ENCODE measurements at regions not wholly inside any gene's neighbourhood (a gene's known extent, or its start where the extent isn't known, plus 50 kb on each side); places are given as distances from the start of the nearest gene placed in this dataset.
A peak's percentile ranks its signal among the peaks of the same experiment; 100 is the strongest.

GRCh38 chrX:66328950-66329596 lies 165.0 kb downstream of the HEPH start:
- H3K27ac ChIP-seq = no peak overlapping the region
- 44% methylated on average over 2 of the region's 25 CpGs; no CpG with 5 or more reads in 9 of the 10 experiments for WGBS, 10 experiments
- no peak overlapping the region for H3K4me3 ChIP-seq
- no peaks in the 10 kb centered on the region for H3K4me1 ChIP-seq (replicated peaks in 1 of 2)
- in situ Hi-C loops (cut with MboI; ENCODE audit: low pct_unique_long_range_greater_than_20kb in 2 of 9, low sequenced_read_pairs in 9 of 9, unreplicated experiment in 9 of 9) = no loop called here
- no peak for ATAC-seq (replicated peaks in 6 of 8)

GRCh38 chrX:66360894-66361293 lies 196.8 kb downstream of the HEPH start:
- H3K27ac ChIP-seq = no peak overlapping the region
- ATAC-seq (replicated peaks in 6 of 8) = no peak
- no peak overlapping the region for H3K4me3 ChIP-seq
- WGBS, 10 experiments = 0 to 46% (median 39%) methylated on average over 2 to 3 of the region's 3 CpGs; no CpG with 5 or more reads in 7 of the 10 experiments
- in situ Hi-C loops (cut with MboI; ENCODE audit: low pct_unique_long_range_greater_than_20kb in 2 of 9, low sequenced_read_pairs in 9 of 9, unreplicated experiment in 9 of 9) = loop anchor here in 1 of 9 experiments (25.0 kb wide), 1 partner anchor 99 kb away; no protein-coding TSS in a partner anchor
- no peaks in the 10 kb centered on the region for H3K4me1 ChIP-seq (replicated peaks in 1 of 2)

- Histone ChIP-seq H3K27ac (no peak overlapping the region), H3K4me3 (no peak overlapping the region), H3K4me1 (replicated peaks in 1 of 2) (no peaks in the 10 kb centered on the region)
- WGBS, 10 experiments = 0 to 100% (median 80%) methylated on average over 1 of the region's 1 CpG; no CpG with 5 or more reads in 5 of the 10 experiments
- in situ Hi-C loops (cut with MboI; ENCODE audit: low pct_unique_long_range_greater_than_20kb in 2 of 9, low sequenced_read_pairs in 9 of 9, unreplicated experiment in 9 of 9) = no loop called here
- ATAC-seq (replicated peaks in 6 of 8) = no peak
Observed at GRCh38 chrX:66384722-66385121, 220.7 kb downstream of the HEPH start.

- Histone ChIP-seq H3K4me1 (replicated peaks in 1 of 2) (no peaks in the 10 kb centered on the region), H3K4me3 (no peak overlapping the region), H3K27ac (no peak overlapping the region)
- 0 to 100% (median 20%) methylated on average over 1 of the region's 1 CpG; no CpG with 5 or more reads in 7 of the 10 experiments for WGBS, 10 experiments
- in situ Hi-C loops (cut with MboI; ENCODE audit: low pct_unique_long_range_greater_than_20kb in 2 of 9, low sequenced_read_pairs in 9 of 9, unreplicated experiment in 9 of 9) = no loop called here
- no peak for ATAC-seq (replicated peaks in 6 of 8)
Observed at GRCh38 chrX:66399273-66399672, 235.2 kb downstream of the HEPH start.

GRCh38 chrX:66402165-66402564 lies 236.7 kb downstream of the EDA2R start:
- no peak for ATAC-seq (replicated peaks in 6 of 8)
- no peak overlapping the region for H3K27ac ChIP-seq
- H3K4me1 ChIP-seq (replicated peaks in 1 of 2) = no peaks in the 10 kb centered on the region
- in situ Hi-C loops (cut with MboI; ENCODE audit: low pct_unique_long_range_greater_than_20kb in 2 of 9, low sequenced_read_pairs in 9 of 9, unreplicated experiment in 9 of 9) = no loop called here
- H3K4me3 ChIP-seq = no peak overlapping the region

- H3K4me1 ChIP-seq (replicated peaks in 1 of 2) = peaks cover 0 to 8% of the 10 kb centered on the region in 2 donors
- 0 to 81% (median 20%) methylated on average over 1 to 3 of the region's 3 CpGs; no CpG with 5 or more reads in 4 of the 10 experiments for WGBS, 10 experiments
- ATAC-seq (replicated peaks in 6 of 8) = no peak
Observed at GRCh38 chrX:66408507-66408906, 230.4 kb downstream of the EDA2R start.

GRCh38 chrX:66410806-66411205 lies 228.1 kb downstream of the EDA2R start:
- H3K4me3 ChIP-seq = no peak overlapping the region
- WGBS, 10 experiments = 0 to 40% (median 0%) methylated on average over 1 of the region's 1 CpG; no CpG with 5 or more reads in 7 of the 10 experiments
- peak in 3 of 8 experiments; percentile 38 to 72 (median 59) for ATAC-seq (replicated peaks in 6 of 8)
- in situ Hi-C loops (cut with MboI; ENCODE audit: low pct_unique_long_range_greater_than_20kb in 2 of 9, low sequenced_read_pairs in 9 of 9, unreplicated experiment in 9 of 9) = no loop called here
- H3K27ac ChIP-seq = no peak overlapping the region
- H3K4me1 ChIP-seq (replicated peaks in 1 of 2) = peaks cover 0 to 8% of the 10 kb centered on the region in 2 donors

More at GRCh38 chrX:66408507-66408906, 230.4 kb downstream of the EDA2R start:
- Histone ChIP-seq H3K27ac (no peak overlapping the region), H3K4me3 (no peak overlapping the region)
- in situ Hi-C loops (cut with MboI; ENCODE audit: low pct_unique_long_range_greater_than_20kb in 2 of 9, low sequenced_read_pairs in 9 of 9, unreplicated experiment in 9 of 9) = no loop called here
